GM12891 (cell line): ENCODE measurements at regions not wholly inside any gene's neighbourhood (a gene's known extent, or its start where the extent isn't known, plus 50 kb on each side); places are given as distances from the start of the nearest gene placed in this dataset.

ENCODE experiments used
- POLR2A ChIP-seq: IDR thresholded peaks from 2 replicates; pipeline ENCODE4 v1.6.1; 2011; ENCODE audit warnings: low read depth, low read length, control low read depth
- POLR2AphosphoS5 ChIP-seq: IDR thresholded peaks from 2 replicates; pipeline ENCODE4 v1.6.1; 2011; ENCODE audit warnings: low read depth, low read length, control low read depth
- SPI1 ChIP-seq: IDR thresholded peaks from 2 replicates; pipeline ENCODE4 v1.6.1; 2011; ENCODE audit warnings: low read depth, low read length, control low read depth
- TAF1 ChIP-seq: IDR thresholded peaks from 2 replicates; pipeline ENCODE4 v1.6.1; 2011; ENCODE audit warnings: low read depth, low read length, control low read depth

DNA sequence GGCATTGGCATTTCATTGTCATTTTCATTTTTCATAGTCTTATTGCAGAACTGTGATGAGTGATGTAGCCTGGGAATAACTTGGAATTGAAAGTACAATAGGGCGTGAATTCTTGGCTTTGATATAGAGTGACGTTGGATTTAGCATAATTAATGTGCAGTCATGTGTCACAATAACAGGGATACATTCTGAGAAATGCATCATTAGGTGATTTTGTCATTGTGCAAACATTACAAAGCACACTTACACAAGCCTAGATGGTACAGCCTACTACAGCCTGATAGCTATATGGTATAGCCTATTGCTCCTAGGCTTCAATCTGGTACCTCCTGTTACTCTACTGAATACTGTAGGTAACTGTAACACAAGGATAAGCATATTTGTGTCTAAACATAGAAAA is 300.8 kb downstream of the DTHD1 start:
- TF ChIP-seq POLR2A (no peak), TAF1 (no peak), POLR2AphosphoS5 (no peak), SPI1 (no peak)
